ENCODE measurements at regions not wholly inside any gene's neighbourhood (a gene's known extent, or its start where the extent isn't known, plus 50 kb on each side); places are given as distances from the start of the nearest gene placed in this dataset.

- H3K4me1 ChIP-seq (ENCODE audit: control insufficient read depth, extremely low read depth, insufficient read depth, low read length) = no peaks in the 10 kb centered on the region
- no peaks in the 10 kb centered on the region for H3K36me3 ChIP-seq (ENCODE audit: control insufficient read depth in 2 of 2, extremely low read depth in 1 of 2, insufficient read depth in 2 of 2, low read length in 2 of 2)
- no peak overlapping the region for H3K27ac ChIP-seq (ENCODE audit: insufficient read depth, low read depth, low read length)
- intact Hi-C loops (cut with micrococcal nuclease) (no loop called here), dilution Hi-C loops (cut with MboI; ENCODE audit: extremely low pct_ligation_motif_present, low sequenced_read_pairs) (no loop called here)
- no TSS peak for BruUV-seq (replicated peaks)
- no peak overlapping the region for H2AFZ ChIP-seq (ENCODE audit: low read depth, low read length)
- H3K4me2 ChIP-seq (ENCODE audit: insufficient read depth, low read length) = no peak overlapping the region
- ChIA-PET POLR2A (no interaction called here), CTCF (interaction anchor here (1.2 to 1.5 kb wide), 2 partner anchors 12 to 32 kb away, joined by 3 read pairs; no protein-coding TSS in a partner anchor)
- no peak overlapping the region for H3K4me3 ChIP-seq (replicated peaks in 1 of 3; ENCODE audit: insufficient read depth in 1 of 3, low read depth in 1 of 3, low read length in 3 of 3)
- no peaks in the 10 kb centered on the region for H3K9me1 ChIP-seq (replicated peaks; ENCODE audit: control insufficient read depth, extremely low read depth, insufficient read depth, low read length)
- TF ChIP-seq, protein P1, sequence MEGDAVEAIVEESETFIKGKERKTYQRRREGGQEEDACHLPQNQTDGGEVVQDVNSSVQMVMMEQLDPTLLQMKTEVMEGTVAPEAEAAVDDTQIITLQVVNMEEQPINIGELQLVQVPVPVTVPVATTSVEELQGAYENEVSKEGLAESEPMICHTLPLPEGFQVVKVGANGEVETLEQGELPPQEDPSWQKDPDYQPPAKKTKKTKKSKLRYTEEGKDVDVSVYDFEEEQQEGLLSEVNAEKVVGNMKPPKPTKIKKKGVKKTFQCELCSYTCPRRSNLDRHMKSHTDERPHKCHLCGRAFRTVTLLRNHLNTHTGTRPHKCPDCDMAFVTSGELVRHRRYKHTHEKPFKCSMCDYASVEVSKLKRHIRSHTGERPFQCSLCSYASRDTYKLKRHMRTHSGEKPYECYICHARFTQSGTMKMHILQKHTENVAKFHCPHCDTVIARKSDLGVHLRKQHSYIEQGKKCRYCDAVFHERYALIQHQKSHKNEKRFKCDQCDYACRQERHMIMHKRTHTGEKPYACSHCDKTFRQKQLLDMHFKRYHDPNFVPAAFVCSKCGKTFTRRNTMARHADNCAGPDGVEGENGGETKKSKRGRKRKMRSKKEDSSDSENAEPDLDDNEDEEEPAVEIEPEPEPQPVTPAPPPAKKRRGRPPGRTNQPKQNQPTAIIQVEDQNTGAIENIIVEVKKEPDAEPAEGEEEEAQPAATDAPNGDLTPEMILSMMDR (IDR thresholded peaks at IDR 0.05; ENCODE audit: extremely low read depth in 1 of 2, insufficient read depth in 1 of 2, low read depth in 1 of 2, low read length in 2 of 2) = no peak
- TF ChIP-seq, protein P2, sequence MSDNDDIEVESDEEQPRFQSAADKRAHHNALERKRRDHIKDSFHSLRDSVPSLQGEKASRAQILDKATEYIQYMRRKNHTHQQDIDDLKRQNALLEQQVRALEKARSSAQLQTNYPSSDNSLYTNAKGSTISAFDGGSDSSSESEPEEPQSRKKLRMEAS (IDR thresholded peaks at IDR 0.05; ENCODE audit: insufficient read depth, insufficient read length) = no peak
- TF ChIP-seq POLR2AphosphoS5 (IDR thresholded peaks at IDR 0.05; ENCODE audit: insufficient read depth, low read depth, low read length) = no peak
- no peak for TF ChIP-seq POLR2A (IDR thresholded peaks at IDR 0.05; ENCODE audit: low read depth, low read length)
- TF ChIP-seq FOS (IDR thresholded peaks at IDR 0.05; ENCODE audit: borderline replicate concordance, insufficient read depth, low read length) = no peak
- no peak for TF ChIP-seq JUN (IDR thresholded peaks at IDR 0.05; ENCODE audit: borderline replicate concordance, insufficient read depth, insufficient read length, low read depth)
- TF ChIP-seq MYC (IDR thresholded peaks at IDR 0.05; ENCODE audit: low read depth, low read length) = no peak
- no peak for TF ChIP-seq GATA2 (IDR thresholded peaks at IDR 0.05; ENCODE audit: insufficient read depth, insufficient read length, low read depth, low read length)
- no peak for TF ChIP-seq EZH2 (IDR thresholded peaks at IDR 0.05; ENCODE audit: borderline replicate concordance, low read depth, low read length, severe bottlenecking)
- H4K20me1 ChIP-seq (replicated peaks; ENCODE audit: control insufficient read depth, extremely low read depth, insufficient read depth, low read length) = no peaks in the 10 kb centered on the region
- H3K9ac ChIP-seq (replicated peaks; ENCODE audit: extremely low read depth, insufficient read depth, low read length) = no peak overlapping the region
- FAIRE-seq = no peak
- DNase-seq (ENCODE audit: low read depth, low spot score) = no peak
- no peaks in the 10 kb centered on the region for H3K9me3 ChIP-seq (replicated peaks; ENCODE audit: control insufficient read depth, insufficient read depth, low read length)
- H3K27me3 ChIP-seq (ENCODE audit: control insufficient read depth in 2 of 2, insufficient read depth in 2 of 2, low read length in 2 of 2) = no peaks in the 10 kb centered on the region
- no peaks in the 10 kb centered on the region for H3K79me2 ChIP-seq (ENCODE audit: control insufficient read depth, insufficient read depth, low read length)
Measured at GRCh38 chr13:81139987-81140386, 799.1 kb upstream of the SPRY2 start.

All from endothelial cell of umbilical vein (primary cell).